Erythroblast (primary cell): ENCODE measurements at regions not wholly inside any gene's neighbourhood (a gene's known extent, or its start where the extent isn't known, plus 50 kb on each side); places are given as distances from the start of the nearest gene placed in this dataset.

Source experiments
- DNase-seq, 2 experiments: peaks; one replicate each; lab custom pipeline; 2025; lab: John Stamatoyannopoulos, UW
- GATA1 ChIP-seq: IDR thresholded peaks from 2 replicates; pipeline ENCODE4 v1.6.1; 2011; ENCODE audit warnings: low read depth, mild to moderate bottlenecking, control low read depth, low read length, moderate library complexity
- POLR2A ChIP-seq: IDR thresholded peaks from 2 replicates; pipeline ENCODE4 v1.6.1; 2011; ENCODE audit warnings: mild to moderate bottlenecking, low read length

DNA sequence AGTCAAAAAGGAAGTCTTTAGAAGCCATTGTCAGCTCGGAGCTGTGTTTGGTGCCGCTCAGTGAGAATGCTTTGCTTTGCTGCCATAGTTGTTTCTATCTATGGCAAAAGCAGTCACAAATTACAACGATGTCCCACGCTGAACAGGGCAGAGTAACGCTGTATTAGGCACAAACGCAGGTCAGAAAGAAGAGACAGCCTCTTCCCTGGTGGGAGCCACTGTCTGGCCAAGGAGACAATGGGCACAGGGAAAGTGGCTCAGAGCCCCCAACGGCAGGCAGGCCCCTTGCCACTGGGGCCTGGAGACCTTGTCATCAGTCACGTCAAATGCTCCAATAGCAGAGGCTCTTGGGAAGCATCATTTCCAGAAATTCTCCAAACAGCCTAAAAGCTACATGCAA is 244.2 kb downstream of the TEX29 start:
- DNase-seq = no peak
- no peak for TF ChIP-seq GATA1
- TF ChIP-seq POLR2A = no peak

DNA sequence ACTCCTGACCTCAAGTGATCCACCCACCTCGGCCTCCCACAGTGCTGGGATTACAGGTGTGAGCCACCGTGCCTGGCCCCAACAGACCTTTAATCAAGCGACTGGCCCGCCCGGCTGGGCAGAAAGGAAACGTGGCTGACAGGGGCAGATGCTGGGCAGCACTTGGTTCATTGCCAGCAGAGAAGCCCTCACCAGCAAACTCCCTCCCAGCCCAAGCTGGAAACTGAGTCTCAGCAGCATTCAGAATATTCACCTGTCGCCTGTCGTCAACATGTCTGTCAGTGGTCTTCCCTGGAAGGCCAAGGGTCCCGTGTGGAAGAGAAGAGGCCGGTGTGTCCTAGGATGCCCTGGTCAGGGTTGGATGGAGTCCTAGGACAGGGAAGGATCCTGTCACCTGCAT is 245.0 kb downstream of the TEX29 start:
- TF ChIP-seq GATA1 = no peak
- no peak for TF ChIP-seq POLR2A
- no peak for DNase-seq

DNA sequence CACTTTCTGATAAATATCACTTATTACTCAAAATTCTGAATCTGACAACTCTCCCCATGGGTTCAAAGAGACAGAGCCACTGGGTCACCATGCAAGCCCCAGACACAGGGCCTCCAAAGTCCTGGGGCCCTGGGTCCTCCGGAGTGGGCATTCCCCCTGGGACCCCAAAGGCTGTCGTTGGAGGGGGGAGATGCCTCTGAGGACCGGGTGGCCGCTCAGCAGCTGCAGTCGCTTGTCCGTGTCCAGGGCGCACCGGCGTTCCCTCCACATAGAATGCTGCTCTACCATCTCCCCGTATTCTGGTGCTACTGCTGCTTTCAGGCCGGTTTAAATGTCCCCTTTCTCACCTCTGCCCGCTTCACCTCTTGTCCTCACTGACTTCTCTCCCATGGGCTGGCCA is 246.1 kb downstream of the TEX29 start:
- TF ChIP-seq GATA1 = no peak
- TF ChIP-seq POLR2A = no peak
- no peak for DNase-seq

DNA sequence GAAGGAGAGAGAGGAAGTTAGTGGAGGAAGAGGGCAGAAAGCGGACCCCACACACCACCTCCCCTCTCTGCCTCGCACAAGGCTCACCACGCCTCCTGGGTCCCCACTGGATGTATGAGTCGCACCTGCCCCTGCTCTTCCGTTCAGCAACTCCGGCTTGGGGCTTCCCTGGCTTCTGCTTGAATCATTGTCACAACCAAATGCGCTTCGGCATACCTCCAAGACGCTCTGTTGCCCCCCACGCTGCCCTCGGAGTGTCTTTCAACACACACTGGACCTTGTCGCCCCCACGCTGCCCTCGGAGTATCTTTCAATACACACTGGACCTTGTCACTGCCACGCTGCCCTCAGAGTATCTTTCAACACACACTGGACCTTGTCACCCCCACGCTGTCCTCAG is 247.2 kb downstream of the TEX29 start:
- no peak for DNase-seq
- TF ChIP-seq GATA1 = no peak

DNA sequence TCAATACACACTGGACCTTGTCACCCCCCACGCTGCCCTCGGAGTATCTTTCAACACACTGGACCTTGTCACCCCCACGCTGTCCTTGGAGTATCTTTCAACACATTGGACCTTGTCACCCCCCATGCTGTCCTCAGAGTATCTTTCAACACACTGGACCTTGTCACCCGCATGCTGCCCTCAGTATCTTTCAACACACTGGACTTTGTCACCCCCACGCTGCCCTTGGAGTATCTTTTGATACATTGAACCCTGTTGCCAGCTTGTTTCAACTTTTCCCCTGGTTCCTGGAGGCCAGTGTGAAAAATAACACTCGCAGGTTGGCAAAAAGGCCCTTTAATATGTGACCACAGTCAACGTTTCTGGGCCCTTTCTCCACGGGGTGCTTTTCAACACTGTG is 247.8 kb downstream of the TEX29 start:
- no peak for TF ChIP-seq GATA1
- TF ChIP-seq POLR2A = no peak

DNA sequence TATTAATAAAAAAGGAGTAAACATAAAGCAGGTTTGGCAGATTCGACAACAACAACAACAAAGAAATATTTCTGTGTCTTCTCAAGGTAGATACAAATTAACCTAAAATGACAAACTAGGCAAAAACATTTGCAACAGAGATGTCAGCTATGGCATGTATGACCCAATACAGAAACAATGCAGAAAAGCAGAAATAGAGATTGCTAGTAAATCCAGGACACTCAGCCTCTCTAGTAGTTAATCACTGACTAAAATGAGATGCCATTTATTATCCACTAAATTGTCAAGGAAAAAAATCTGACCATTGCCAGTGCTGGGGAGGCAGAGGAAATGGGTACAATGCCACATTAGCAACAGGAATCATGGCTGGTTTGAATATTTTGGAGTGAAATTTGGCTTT is 250.5 kb downstream of the TEX29 start:
- no peak for DNase-seq
- no peak for TF ChIP-seq POLR2A
- TF ChIP-seq GATA1 = no peak

More for the DNA sequence above, 247.8 kb downstream of the TEX29 start:
- no peak for DNase-seq

DNA sequence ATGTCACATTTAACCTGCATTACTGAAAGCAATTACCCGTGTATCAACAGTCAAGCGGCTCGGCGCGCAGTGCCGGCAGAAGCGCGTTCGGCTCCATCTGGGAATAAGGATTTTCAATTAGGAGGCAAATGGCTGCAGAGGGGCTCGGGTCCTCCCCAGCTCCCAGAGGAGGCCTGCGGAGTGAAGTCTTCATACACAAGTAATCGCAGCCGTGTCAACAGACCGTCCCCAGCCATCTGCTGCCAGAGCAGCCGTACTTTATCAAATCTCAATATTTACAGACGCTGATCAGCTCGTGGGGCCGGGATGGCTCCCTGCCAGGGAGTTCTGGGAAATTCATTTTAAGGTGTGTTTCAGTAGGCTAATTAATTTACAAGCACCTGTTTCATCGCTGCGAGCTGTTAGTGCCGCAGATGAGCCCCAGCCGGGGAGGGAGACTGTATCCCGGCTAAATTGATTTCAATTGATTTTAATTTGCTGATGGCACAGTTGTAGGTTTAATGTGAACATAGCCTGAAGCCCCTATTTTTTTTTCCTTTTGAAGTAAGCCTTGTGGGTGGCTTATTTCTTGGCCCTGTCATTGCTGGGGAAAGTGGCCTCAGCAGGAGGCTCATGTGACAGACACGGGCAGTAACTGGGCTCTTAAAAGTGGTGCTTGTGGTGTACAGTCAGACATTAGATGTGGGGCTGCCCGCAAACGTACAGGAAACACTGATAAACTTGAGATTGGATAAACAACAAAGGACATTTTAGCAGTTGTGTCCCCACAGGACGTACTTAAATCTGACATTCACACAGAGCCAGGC is 252.7 kb downstream of the TEX29 start:
- TF ChIP-seq POLR2A (no peak), GATA1 (no peak)
- DNase-seq = no peak

DNA sequence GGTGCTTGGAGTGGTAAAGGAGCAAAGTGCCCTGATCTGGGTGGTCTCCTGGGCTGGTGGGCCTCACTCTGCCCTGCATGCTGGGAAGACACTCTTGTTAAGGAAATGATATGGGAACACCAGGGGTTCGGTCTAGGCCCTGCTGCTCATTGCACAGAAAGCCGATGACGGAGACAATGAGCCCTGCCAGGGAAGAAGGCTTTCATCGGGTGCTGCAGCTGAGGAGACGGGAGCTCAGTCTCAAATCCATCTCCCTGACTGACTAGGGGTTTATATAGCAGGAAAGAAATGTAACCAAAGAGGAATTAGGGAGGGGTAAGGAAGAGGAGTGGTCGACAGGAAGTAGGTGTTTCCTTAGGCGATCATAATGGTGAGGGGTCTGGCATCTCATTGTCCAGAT is 253.4 kb downstream of the TEX29 start:
- TF ChIP-seq POLR2A = no peak
- no peak for TF ChIP-seq GATA1

DNA sequence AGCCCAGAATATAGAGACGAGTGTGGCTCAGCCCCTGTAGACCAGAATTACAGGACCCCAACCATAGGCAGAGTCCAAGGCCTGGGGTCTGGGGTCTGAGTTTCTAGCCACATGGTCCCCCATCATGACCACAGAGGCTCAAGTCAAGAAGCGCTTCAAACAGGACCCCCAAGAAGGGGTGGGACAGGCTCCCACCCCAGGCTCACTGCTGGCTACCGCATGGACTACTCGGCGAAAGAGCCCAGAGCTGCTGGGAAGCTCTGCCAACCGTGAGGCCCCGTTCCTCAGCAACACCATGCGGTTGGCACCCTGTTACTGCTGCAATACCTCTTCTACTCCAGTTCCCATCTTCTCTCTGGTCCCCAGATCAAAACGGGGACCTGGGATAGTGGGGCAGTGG is 254.8 kb downstream of the TEX29 start:
- TF ChIP-seq GATA1 (no peak), POLR2A (no peak)
- DNase-seq = no peak

More for the DNA sequence above, 253.4 kb downstream of the TEX29 start:
- no peak for DNase-seq

DNA sequence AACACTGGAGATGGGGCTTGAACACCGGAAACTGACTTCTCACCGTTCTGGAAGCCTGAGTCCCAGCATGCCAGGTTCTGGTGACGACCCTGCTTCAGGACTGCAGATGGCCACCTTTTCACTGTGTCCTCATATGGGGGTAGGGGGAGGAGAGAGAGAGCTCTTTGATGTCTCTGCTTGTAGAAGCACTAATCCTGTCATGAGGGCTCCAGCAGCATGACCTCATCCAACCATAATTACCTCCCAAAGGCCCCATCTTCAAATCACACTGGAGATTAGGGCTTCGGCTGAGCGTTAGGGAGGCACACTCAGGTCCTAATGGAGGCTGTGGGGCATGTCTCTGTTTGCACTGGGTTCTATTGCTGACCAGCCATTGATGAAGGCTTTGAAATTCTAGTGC is 255.3 kb downstream of the TEX29 start:
- DNase-seq = no peak
- TF ChIP-seq GATA1 (no peak), POLR2A (no peak)

DNA sequence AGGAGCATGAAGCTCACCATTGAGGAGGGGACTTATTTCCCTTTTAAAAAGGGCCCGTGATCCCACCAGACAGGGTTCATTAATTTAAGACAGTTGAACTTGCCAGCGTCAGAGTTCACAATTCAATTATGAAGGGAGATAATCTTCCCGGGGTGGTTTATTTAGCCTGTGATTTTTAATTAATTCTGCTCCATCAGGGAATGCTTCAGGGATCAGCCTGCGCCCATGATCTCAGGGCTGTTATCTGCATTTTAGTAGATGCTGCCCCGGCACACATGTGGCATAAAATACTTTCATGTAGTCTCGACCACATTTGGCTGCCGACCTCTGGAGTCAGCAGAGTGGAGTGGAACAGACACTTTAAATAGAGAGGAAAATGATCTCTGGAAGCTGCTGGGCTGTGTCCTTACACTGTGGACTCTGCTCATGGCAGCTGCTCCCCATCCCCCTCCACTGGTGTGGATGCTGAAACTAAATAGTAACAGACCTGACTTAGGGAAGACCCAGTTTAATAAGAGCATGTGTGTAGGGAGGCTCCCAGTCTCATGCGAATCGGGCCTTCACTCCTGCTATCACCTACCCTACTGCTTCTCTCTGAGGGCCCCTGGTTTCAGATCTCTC is 256.9 kb downstream of the TEX29 start:
- no peak for DNase-seq

DNA sequence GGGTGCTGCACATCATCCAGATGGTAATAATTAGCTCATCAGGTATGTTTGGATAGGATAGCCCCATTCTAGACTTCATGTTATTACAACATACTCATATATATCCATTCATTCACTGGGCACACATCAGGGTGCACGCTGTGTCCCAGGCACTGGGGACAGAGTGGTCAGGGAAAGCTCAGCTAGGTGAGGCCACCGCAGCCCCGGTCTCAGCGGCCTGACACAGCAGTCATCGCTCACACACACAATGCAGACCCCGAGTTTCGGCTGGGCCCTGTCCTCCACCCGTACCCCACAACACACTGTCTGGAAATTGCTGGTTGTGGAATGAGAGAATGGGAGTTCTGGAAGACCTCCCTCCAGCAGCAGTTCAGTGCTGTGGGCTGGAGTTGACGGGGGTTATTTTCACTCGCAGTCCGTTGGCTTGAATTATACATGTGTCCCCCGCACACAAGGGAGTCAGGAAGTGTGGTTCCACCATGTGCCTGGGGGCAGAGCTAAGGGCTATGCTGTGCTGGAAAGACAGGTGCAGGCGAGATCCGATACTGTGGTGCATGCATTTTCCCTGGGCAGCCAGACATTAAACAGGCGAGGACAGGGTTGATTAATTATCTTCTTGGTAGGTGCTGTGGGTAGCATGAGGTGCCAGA is 257.6 kb downstream of the TEX29 start:
- TF ChIP-seq POLR2A (no peak), GATA1 (no peak)

More for the DNA sequence above, 256.9 kb downstream of the TEX29 start:
- TF ChIP-seq GATA1 = no peak

DNA sequence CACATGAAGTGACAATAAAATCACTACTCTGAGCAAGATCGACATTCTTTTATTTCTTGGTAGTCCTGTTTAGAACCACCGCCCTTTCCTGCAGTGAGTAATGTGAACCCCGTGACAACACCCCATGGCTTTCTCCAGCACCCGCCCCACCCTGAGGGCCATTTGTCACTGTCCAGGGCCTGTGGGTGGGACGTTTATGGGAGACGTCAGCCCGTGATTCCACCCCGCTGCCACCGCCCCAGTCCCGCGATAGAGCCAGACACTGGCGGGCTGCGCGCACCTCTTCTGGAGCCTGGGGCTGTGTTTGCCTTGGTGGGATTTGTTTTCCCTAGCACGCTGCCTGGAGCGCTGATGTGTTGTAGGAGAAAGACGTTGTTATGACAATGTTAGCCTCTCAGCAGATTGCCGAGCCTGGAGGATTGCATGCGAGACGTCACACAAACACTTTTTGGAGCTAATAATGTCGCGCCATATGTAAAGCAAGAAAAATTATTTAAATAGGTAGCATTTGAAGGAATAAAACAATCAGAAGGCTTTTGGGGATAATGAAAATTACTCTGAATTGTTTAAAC is 263.7 kb downstream of the TEX29 start:
- no peak for TF ChIP-seq GATA1
- no peak for TF ChIP-seq POLR2A
- DNase-seq = no peak

More for the DNA sequence above, 257.6 kb downstream of the TEX29 start:
- DNase-seq = no peak

DNA sequence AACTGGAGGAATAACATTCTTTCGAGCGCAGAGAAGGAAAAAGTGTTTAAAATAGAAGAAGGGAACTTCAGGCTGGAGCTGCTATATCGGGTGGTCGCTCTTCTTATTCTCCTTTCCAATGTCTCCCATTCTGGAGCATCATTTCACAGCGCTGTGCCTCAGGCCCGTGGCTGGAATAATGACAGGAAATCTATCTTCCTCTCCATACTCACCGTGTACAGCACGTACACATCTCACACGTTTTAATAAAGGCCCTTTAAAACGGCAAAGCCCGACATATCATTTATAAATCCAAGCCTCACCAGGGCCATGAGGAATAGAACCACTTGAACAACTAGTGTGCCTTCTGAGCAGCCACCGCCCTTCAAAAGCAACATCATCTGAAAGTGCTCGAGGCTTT is 264.4 kb downstream of the TEX29 start:
- TF ChIP-seq GATA1 (no peak), POLR2A (no peak)
- DNase-seq = no peak
